Dermis blood vessel endothelial cell (primary cell): ENCODE measurements at regions not wholly inside any gene's neighbourhood (a gene's known extent, or its start where the extent isn't known, plus 50 kb on each side); places are given as distances from the start of the nearest gene placed in this dataset.

Source experiments
- DNase-seq: peaks from one replicate; pipeline ENCODE4 v3.0.0; 2010

DNA sequence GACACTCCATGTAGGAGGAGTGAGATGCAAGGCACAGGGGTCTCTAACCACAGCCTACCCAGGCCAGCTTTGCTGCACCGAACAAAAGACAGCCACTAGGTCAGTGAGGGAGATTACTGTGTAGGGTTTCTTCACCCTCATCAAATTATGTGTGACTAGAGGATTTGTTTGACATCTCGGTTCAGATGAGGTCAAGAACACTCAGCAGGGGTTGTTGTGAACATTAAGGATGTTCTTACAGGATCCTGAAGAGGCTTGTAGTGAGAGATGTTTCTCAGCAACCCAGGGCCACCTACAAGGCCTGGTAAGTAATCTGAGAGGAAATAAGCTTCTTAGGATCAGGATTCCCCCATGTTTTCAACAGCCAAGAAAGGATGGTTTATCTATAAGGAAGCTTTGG lies 202.1 kb downstream of the NXPE2 start:
- no peak for DNase-seq

- no peak for DNase-seq
Measured at GRCh38 chr11:114883472-114883871, 205.1 kb downstream of the NXPE2 start.

DNA sequence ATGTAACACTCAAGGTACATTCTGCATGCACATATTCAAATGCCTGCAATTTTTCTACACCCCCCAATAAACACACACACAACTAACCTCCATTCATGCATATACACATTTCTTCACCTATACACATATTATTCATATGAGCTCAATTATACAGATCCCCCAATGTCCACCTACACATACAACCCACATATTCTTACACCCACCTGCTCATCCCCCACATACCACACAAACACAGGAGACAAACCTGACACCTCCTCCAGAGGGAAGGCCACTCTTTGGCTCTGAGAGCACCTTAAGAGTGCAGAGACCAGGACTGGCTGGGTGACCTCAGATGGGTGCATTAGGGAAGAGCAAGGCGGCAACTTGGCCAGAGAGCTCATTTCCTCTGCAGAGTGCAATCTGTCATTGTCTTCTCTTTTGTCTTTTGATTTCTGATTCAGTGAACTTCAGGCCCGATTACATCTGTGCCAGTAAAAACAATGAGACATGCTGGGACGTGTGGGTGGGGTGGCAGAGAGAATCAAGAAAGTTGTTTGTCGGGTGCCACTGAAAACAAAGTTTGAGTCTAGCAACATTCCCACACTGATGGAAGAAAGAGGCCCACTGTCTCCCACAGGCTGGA lies 208.4 kb downstream of the NXPE2 start:
- DNase-seq: no peak

- no peak for DNase-seq
Measured at GRCh38 chr11:114889594-114890011, 211.3 kb downstream of the NXPE2 start.

GRCh38 chr11:114890038-114890437 lies 211.7 kb downstream of the NXPE2 start:
- no peak for DNase-seq

- no peak for DNase-seq
Measured at GRCh38 chr11:114891911-114892310, 213.6 kb downstream of the NXPE2 start.

DNA sequence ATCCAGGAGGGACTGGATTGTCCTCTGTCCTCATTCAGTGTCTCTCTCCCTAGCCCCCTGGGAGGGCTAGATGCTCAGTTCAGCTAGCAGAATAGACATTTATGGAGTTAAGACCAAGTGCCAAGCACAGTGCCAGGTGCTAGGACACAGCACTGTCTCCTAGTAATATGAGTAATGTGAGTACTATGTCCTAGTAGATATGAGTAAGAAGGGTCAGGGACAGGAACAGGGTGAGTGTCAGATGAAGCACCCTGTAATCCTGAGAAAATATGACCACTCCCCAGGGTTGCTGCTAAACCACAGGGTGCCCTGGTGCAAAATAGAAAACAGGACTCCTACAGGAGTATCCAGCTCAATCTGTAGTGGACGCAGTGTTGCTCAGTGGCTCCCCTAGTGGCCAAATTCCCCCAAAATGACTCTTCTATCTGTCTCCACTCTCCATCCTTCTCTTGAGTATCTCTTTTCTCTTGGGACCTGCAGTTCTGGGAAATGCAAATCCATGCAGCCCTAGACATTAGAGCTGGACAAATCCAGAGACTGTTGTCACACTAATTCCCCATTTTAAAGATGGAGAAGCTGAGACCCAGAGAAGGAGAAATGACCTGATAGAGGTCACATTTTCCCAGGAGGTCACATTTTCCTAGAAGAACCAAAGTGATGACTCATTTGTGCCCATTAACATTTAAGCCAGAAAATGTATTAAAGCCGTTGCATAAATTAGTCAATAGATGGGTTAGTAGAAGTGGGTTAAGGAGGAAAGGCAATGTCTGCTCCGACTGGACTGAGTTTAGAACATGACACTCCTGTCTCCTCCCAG lies 214.3 kb downstream of the NXPE2 start:
- no peak for DNase-seq

GRCh38 chr11:114893329-114893728 lies 215.0 kb downstream of the NXPE2 start:
- DNase-seq: no peak

GRCh38 chr11:114896594-114896993 lies 218.3 kb downstream of the NXPE2 start:
- no peak for DNase-seq

GRCh38 chr11:114909866-114910265 lies 231.5 kb downstream of the NXPE2 start:
- DNase-seq: no peak

DNA sequence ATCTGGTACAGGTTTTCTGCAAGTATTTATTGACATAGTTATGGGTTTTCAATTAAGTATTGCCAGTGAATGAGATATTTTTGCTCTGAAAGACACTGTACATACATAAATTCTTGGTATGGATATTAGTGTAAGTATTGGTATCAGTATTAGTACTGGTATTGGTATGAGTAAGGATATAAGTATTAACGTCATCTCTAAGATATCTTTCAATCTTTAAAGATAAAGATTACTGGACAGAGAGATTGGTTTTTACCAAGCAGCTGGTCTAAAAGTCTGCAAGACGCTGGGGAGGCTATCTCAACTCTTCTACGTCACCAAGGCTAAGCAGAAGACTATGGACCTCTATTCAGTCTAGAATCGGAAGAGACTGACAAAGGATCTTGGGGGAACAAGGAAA lies 234.5 kb downstream of the NXPE2 start:
- DNase-seq: no peak

DNA sequence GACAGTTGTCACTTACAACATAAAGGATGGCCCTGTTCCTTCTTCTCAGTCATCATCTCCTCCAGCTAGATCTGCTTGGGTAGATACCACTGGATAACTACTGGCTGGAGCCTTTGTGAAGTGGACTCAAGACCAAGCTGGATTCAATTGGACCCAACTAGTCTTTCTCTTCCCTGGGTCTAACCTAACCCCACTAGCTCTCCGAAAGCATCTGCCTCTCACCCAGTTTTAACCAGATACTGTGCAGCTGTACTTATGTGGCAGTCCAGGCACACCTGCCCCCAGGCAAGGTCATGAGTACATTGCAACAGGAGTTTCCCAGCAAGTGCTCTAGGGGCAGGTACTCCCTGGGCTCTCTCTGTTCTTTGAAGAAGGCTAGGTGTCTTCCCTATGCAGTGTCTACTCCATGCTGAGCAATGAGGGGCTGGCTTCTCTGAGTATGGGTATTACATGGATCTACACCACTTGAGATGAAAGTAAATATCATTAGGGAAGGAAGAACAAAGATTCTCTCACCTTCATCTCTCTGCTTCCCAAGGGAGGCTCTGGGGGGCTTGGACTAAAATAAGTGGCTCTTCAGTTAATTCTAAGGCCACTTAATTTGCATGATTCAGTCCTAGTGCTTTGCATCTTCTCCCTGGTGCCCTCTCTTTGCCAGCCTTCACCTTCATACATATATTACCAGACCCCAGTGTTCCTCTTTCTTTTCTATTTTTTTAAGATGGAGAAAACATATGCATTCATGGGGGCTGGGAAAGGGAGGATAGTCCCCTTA lies 236.1 kb downstream of the NXPE2 start:
- no peak for DNase-seq

- no peak for DNase-seq
Measured at GRCh38 chr11:114915871-114916805, 237.8 kb downstream of the NXPE2 start.

- DNase-seq: no peak
Measured at GRCh38 chr11:114918286-114918685, 240.0 kb downstream of the NXPE2 start.

DNA sequence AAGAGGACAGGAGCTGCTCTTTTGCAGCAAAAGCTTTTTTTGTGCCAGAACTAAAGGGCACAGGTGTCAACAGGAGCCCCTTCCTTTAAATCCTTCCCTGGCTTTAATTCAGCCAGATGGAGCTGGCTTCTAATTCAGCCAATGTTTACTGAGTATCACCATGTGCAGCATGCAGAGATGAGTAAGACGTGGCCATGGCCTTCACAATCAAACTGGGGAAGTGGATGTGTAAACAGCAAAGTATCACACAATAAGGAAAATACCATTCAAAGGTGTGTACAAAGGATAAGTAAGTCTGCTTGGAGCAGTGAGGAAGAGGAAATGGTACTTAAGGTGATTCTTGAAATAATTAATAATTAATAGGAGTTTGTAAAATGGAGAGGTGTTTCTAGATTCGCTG lies 243.4 kb downstream of the NXPE2 start:
- no peak for DNase-seq

- DNase-seq: no peak
Measured at GRCh38 chr11:114924042-114924441, 245.7 kb downstream of the NXPE2 start.

GRCh38 chr11:114925591-114925990 lies 247.3 kb downstream of the NXPE2 start:
- no peak for DNase-seq

DNA sequence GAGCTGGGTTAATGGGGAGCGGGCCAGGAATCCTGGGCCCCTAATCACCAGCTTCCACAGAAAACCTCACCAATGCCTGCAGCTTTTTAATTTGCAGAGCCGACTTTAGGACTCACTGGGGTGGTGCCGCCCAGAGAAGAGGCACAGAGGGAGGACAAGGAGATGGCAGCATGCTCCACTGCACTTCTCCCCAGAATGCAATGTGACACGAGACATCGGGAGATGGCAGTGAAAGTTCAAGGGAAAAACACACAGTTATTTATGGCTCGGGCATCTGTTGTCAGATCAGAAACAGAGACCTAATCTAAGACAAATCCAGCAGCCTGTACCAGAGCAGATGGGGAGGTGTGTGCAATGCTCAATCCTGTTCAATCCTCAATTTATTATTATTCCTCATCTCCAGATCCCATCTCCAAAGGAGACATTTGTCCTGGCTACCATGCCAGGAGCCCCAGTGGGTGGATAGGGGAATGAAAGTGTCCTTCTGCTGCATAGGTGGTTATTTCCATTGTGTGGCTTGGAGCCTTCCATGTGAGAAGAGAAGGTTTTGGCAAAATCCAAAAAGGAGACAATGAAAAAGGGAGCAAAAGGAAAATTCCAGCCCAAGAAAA lies 250.0 kb downstream of the NXPE2 start:
- DNase-seq: no peak

DNA sequence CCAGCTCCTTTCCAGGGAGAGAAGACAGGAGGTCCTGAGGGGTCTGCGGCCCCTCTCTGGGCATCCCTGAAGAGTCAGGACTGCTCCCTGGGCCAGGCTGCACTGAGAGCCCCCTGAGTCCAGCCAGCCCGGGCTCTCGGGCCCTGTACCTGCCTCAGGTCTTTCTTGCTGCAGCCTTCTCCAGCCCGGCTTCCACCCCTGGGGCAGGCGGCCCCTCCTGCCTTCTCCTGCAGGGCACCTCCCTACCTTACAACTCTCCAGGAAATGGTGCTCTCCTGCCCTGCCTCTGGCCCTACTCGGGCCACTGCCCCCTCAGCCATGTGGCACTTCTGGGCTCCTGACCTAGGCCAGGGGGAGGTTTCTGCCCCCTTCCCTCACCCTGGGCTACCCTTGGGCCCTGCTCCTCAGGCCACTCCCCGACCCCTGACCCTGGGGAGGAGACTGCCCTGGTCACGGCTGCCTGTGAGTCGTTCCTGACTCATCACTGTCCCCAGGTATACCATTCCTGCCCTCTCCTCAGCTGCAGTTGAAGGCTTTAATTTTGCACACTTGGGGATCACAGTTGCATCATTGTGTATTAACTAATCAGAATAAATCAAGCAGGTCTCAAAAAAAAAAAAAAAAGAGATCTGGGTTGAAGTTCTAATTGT lies 251.1 kb downstream of the NXPE2 start:
- no peak for DNase-seq

DNA sequence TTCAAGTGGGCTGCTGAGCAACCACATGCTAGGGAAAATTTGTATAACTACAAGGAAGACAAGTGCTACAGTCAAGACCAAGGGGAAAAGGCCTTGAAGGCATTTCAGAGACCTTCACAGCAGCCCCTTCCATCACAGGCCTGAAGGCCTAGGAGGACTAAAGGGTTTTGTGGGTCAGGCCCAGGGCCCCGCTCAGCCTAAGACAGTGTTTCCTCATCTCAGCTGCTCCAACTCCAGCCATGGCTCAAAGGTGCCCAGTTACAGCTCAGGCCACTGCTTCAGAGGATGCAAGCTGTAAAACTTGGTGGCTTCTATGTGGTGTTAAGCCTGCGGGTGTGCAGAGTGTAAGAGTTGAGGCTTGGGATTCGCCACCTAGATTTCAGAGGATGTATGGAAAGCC lies 260.5 kb downstream of the NXPE2 start:
- DNase-seq: no peak

- no peak for DNase-seq
Measured at GRCh38 chr11:114942207-114942606, 263.9 kb downstream of the NXPE2 start.
